Stomach (tissue), 4 donors: ENCODE measurements at regions not wholly inside any gene's neighbourhood (a gene's known extent, or its start where the extent isn't known, plus 50 kb on each side); places are given as distances from the start of the nearest gene placed in this dataset.

Experiments used
- EP300 ChIP-seq: sonication (generic); formaldehyde crosslinking; IDR thresholded peaks from one replicate; pipeline ENCODE4 v1.6.1; 2017; ENCODE audit warnings: antibody characterized with exemption
- POLR2A ChIP-seq, 4 donors: fragments of 450-650 bp; IDR thresholded peaks; one replicate each; pipeline ENCODE4 v1.6.1; 2016; ENCODE audit warnings: antibody characterized with exemption in 4 of 4, control low read depth in 2 of 4, mild to moderate bottlenecking in 1 of 4, moderate library complexity in 1 of 4
- TF ChIP-seq, protein P1 (sequence below), 7 experiments: fragments of 450-650 bp in 4 of 7; fragments of 200-600 bp in 3 of 7; sonication (generic) in 3 of 7; IDR thresholded peaks; one replicate each; pipeline ENCODE4 v1.5.1; 2016 to 2019; ENCODE audit warnings: antibody characterized with exemption in 7 of 7, control low read depth in 2 of 7, mild to moderate bottlenecking in 1 of 7

DNA sequence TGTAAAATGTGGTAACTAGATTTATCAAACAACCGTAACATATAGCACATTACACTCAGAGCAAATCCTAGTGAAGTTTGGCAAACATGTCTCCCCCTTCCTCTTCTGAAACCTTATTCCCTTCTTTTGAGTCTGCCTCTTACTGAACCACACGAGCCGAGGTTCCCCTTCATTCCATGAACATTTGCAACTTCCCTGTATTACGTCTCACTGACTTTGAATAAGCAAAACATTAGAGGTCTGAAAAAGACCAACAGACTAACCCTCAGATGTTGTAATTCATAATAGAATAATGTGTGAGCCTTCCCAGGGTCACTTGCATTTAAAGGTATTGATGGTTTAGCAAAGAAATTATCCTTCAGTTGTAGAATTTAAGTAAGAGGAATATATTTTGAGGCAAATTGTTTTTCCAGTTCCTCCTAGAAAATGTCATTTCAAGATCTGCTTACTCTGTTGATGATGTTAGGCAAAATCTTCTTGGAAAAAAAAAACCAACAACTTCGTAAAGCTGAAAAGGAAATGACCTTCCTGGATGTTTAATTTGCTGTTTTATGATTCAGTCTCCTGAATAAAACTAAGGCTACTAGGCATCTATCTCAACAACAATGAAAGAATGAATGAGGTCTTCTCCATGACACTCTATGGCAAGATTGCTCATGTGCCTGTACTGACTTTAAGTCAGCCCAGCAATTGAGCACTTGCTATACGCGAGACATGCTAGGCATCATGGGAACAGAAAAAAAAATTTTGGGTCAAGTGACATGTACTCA, 296.9 kb upstream of the NECTIN3 start:
- TF ChIP-seq, protein P1, sequence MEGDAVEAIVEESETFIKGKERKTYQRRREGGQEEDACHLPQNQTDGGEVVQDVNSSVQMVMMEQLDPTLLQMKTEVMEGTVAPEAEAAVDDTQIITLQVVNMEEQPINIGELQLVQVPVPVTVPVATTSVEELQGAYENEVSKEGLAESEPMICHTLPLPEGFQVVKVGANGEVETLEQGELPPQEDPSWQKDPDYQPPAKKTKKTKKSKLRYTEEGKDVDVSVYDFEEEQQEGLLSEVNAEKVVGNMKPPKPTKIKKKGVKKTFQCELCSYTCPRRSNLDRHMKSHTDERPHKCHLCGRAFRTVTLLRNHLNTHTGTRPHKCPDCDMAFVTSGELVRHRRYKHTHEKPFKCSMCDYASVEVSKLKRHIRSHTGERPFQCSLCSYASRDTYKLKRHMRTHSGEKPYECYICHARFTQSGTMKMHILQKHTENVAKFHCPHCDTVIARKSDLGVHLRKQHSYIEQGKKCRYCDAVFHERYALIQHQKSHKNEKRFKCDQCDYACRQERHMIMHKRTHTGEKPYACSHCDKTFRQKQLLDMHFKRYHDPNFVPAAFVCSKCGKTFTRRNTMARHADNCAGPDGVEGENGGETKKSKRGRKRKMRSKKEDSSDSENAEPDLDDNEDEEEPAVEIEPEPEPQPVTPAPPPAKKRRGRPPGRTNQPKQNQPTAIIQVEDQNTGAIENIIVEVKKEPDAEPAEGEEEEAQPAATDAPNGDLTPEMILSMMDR (IDR thresholded peaks at IDR 0.05) = no peak
- TF ChIP-seq POLR2A (IDR thresholded peaks at IDR 0.05) (no peak), EP300 (no peak)
